EL (cell line): ENCODE measurements at regions not wholly inside any gene's neighbourhood (a gene's known extent, or its start where the extent isn't known, plus 50 kb on each side); places are given as distances from the start of the nearest gene placed in this dataset.
"Not testable (repeated sequence)": the region's sequence is repeated elsewhere in the genome, so short reads cannot be mapped to it uniquely, and the experiment has no call there.

Source experiments
- DNase-seq: peaks from one replicate; pipeline ENCODE4 v3.0.0-alpha.2; 2016

DNA sequence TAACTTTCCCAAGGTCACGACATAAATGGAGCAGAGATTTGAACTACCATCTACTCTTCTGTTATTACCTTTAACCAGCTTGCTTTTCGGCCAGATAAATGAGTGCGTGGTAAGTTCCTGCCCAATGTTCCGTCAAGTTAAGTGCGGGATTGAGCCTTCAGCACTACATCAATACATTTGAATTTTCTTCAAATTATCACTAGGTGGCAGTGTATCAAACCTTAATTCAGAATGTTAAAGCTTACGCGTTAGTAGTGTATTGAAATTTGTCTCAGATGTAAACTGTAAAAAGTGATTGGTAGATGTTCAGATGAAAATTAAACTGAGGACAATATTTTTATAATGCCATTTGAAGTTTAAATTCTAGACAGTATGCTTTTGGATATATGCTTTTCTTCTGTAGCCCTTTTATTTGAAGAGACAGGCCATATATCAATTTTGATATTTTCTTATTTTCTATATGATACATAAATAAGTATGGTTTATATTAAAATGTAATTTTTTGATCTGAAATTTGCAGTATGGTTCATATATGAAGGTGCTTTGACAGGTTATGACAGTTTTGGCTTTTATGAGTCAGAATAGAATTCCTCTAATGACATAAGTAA lies 681.3 kb downstream of the ADCYAP1 start:
- peak; percentile 6 for DNase-seq

DNA sequence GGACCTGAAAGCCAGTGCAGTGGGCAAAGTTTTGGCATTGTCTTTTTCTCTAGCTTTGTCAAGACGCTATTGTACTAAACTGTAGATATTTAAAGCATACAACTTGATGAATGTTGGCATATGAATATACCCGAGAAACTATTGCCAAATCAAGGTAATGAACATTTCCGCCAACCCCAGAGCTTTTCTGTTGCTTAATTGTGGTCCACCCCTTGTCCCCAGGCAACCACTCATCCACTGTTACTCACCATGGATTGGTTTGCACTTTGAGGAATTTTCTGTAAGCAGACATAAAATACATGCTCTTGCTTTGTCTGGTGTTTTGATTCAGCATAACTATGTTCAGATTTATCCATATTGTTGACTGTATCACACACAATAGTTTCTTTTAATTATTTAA lies 688.4 kb downstream of the ADCYAP1 start:
- DNase-seq = no peak

DNA sequence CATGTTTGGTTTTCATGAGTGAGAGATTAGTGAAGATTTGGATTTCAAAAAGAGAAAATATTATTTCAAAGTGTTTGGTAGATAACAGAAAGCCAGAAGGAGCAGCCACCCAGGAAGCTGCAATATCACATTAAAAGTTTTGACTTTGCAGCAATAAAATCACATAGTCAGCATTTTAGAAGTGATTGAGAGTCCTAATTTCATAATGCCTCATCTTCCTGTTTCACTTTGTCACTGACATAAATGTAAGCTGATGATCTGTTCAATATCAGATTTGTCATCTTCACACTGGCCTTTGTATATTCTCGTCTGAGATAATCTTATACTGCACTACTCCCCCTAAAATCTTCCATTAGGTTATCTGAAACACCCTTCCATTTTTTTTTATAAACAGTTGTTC lies 690.5 kb downstream of the ADCYAP1 start:
- DNase-seq = no peak

DNA sequence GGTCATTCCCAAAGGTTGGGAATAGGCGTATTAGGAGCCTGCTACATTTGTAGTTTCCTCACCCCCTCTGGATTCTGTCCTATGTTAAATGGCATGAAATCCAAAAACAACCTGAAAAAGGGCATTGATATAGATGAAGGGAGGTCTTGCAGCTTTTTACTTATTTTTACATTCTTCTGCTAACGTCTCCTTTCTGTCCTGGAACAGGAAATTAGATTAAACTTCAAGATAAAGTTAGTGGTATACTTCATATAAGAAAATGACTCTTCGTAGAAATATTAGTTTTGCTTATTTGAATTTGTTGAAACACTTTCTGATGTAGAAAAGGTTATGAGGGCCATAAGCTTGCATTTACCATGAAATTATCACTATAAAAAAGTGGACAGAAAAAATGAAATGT lies 694.5 kb downstream of the ADCYAP1 start:
- no peak for DNase-seq

DNA sequence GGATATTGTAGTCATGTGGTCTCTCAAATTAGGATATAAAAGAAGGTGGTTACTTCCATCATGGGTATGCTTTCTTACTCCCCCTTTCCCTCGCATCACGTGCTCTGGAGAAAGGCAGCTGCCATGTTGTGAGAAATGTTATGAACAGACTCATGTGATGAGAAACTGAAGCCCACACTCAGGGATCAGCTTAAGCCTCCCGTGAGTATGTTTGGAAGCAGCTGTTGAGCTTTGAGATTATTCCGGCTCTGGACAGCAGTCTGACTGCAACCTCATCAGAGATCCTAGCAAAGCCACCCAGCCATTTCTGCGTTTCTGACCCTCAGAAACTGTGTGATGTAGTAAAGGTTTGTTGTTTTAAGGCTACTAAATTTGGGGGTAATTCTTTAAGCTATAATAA lies 700.1 kb downstream of the ADCYAP1 start:
- DNase-seq = no peak

DNA sequence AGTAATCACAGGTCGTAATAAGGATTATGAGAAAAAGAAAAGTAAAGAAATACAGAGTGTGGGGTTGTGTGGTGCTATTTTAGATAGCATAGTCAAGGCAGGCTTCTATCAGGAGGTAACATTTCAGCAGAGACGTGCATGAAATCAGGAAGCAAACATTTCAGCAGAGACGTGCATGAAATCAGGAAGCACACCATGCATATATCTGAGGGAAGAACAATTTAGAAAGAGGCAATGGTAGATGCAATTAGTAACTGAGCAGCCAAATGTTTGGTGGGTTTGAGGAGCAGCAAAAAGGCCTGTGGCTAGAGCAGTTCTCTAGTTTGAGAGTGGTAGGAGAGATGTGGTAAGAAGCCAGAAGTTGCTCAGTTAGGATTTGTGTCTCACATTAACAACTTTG lies 713.7 kb downstream of the ADCYAP1 start:
- no peak for DNase-seq

DNA sequence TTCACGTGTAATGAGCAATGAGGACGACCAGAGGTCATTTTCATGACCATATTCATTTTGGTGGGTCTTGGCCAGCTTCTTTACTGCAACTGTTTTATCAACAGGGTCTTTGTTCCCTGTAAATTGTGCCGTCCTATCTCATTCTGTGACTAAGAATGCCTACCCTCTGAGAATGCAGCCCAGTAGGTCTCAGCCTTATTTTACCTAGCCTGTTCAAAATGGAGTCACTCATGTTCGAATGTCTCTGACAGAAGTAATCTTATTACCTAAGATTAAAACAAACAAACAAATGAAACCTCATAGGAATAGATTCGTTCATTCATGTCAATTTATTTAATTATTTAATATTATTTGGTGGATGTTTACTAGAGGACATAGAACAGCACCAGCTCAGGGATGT lies 714.8 kb downstream of the ADCYAP1 start:
- no peak for DNase-seq

DNA sequence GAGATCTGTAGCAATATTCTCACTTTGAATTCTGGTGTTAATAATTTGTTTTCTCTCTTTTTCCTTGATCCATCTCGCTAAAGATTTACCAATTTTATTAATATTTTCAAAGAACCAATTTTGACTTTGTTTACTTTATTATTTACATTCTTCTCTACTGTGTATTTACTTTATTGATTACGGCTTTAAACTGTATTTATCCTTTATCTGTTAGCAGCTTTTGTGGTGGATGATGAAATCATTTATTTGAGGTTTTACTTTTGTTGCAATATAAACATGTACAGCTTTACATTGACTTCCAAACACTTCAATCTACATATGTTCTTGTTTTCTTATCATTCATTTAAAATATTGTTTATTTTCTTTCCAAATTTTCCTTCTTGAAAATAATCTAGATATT lies 719.9 kb downstream of the ADCYAP1 start:
- DNase-seq = no peak

DNA sequence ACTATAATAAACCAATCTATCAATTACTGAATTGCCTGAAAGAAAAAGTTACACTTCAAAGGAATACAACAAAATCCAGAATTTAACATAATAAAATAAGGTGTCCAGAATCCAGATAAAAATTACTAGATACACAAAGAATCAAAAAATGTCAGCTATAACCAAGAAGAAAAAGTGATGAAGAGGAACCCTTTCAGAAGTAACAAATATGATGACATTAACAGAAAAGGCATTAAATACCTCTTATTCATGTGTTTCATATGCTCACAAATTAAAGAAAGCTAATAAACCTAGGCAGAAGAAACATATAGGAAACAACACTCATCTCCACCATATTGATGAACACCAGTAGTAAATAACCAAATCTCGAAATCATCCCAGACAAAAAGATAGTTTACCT lies 722.8 kb downstream of the ADCYAP1 start:
- no peak for DNase-seq

DNA sequence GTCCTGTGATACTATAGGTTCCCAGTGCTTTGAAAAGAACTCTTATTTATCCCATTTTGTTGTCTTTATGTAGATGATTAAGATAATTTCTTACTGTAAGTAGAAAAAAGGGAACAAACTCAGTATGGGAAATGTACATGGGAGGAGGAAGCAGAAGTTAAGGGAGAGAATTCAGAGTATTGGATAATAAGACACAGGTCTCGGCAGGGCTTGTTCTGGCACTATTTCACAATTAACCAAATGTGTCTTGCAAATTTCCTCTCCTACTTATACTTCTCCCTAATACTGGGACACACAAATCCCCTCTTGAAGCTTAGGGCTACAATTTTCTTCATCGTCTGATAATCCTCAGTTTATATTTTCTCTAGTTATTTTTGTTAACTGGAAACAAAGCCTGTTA lies 744.0 kb downstream of the ADCYAP1 start:
- no peak for DNase-seq

DNA sequence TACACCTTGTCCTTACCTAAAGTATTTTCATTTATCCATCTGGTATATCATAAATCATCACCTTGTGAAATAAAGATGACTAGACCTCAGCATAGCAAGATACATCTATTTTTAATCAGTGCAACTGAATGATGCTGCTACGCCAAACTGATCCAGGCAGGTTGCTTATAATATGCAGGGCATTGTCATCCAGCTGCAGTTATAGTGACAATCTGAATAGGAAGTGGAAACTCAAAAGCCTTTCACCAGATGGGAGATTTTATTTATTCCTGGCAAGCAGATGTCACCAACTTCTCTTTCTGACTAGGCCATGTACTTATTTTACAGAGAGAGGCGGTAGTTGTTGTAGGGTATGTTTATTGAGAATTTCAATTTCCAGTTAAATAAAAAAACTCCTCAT lies 747.3 kb downstream of the ADCYAP1 start:
- no peak for DNase-seq

DNA sequence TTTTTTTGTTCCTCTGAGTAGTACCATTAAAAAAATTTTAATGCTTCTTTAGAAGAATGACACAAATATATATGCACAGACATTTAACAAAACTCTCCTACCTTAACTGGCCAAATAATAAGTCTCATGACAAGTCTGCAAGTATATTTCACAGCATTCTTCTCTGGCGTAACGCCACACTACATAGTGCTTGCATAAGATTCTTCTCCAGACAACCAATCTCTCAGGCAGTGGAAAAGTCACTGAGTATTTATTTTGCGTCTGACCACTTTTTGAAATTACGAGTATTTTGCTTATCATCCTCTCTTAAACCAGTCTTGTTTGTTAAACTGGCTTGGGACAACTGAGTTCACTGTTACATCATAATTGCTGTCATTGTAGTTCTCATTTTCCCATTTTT lies 749.2 kb downstream of the ADCYAP1 start:
- DNase-seq = no peak

DNA sequence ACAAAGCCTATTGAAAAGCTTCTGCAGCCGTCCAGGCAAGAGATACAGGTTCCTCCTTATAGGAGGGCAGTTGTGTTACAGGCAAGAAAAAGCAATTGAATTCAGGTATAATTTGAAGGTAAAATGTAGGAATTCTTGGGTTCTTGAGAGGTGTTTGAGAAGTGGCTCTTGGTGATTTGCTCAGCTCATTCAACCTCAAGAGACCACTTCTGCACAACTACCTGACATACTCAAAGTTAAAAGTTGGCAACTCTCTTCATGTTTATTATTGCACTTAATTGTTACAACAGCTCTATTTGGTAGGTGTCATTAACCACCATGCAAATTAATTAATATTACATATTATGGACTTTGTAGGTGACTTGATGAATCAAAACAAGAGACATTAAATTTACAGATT lies 753.2 kb downstream of the ADCYAP1 start:
- no peak for DNase-seq

DNA sequence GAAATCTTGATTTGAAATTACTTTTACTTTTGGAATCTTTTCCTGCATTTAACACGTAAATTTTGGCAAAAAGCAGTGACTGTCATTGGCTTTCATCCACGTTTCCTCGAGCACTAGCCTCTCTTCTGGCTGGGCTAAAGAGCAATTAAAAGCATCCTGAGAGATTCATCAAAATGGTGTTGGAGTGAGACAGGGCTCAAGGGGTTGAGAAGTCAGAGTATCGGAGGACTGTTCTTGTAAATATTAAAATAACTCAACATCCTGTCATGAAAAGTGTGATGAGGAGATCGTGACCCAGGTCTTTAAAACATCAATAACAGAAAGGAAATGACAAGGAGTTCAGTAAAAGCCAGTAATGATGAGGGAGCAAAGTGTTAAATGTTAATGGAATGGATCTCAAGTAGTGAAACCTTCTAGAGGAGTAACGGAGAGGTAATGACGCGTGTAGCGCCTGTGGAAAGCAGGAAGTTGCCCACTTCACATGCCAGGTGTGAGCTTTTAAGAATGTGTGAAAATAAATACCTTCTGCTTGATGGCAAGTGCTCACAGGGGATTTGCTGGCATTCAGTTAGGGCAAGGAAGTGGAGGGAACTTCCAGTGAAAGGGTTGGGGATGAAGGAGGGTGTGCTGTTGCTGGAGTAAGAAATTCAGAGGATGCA lies 754.4 kb downstream of the ADCYAP1 start:
- DNase-seq = no peak

DNA sequence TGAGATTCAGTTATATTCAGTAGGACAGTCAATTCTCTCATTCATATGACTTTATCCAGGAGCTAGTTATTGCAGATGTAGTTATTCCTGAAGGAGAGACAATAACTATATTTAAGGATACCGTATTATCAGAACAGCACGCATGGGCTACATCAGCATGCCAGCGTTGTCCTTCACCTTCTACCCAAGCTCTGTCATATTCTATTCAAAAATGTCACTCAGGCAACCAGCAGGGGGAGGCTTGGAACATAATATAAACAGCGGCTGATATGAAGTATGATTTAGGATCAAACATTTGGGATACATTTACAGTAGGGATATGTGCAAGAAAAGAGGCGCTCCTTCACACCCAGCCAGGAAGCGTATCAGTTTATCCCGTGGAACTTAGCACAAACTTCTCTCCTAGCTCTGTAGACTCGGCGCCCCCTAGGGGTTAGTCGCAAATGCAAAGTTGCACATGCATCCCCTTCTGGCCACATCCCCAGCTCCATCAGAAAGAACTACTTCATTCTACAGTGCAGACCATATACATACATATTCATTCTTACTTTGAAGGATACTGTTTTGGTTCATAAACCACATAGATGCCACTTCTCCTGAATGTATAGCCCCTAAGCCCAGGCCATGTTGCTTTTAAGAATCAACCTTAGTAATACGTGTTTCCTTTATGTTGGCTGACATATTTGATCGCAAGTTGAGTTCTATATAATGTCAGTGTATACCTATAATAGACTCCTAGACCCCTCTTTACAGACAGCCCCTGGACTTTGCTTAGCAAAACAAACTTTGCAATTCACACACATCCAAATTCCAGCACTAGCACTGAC lies 759.4 kb downstream of the ADCYAP1 start:
- peak; percentile 3 for DNase-seq

DNA sequence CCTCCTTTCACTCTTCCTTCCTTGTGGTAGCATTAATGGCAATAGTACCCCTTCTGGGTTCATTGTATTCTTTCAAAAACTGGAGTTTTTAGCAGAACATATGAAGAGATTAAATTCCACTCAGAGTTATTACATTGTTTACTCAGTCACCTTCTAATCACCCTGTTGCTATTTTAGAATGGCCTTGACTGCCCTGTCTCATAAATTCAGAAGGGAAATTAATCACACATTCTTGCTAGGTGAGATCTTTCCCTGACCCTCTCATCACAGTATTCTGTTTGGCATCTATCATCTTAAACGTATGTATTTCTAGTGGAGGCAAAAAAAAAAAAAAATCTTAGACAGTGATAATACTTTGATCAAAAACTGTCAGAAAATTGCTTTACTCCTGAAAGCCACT lies 760.4 kb downstream of the ADCYAP1 start:
- DNase-seq = no peak

DNA sequence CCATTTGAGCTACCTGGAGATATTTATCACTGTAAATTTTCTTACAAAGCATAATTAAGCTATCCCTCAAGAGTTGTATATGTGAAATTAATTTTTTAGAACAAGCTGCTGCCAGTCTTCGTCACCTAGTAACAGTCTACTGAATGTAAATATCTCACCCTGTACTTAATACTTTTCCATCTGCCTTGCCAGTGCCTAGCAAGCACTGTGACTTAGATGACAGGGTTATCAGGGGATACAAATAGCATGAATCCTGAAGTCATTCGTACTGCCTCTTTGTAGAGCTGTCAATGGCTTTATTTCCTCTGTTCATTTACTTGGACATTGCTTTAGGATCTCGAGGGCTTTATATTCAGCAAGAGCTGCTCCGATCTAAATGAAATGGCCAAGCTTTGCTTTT lies 763.6 kb downstream of the ADCYAP1 start:
- DNase-seq = no peak

DNA sequence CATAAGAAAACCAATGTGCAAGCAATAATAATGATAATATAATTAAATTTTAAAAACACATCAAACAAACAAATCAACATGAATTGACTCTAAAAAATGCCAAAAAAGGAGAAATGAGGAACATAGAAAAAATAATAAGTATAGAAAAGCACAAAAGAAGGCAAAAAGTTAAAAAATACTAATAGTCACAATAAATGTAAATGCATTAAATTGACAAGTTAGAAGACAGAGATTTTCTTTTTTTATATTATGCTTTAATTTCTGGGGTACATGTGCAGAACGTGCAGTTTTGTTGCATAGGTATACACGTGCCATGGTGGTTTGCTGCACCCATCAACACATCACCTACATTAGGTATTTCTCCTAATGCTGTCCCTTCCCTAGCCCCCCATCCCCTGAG lies 767.0 kb downstream of the ADCYAP1 start:
- not testable (repeated sequence) for DNase-seq

DNA sequence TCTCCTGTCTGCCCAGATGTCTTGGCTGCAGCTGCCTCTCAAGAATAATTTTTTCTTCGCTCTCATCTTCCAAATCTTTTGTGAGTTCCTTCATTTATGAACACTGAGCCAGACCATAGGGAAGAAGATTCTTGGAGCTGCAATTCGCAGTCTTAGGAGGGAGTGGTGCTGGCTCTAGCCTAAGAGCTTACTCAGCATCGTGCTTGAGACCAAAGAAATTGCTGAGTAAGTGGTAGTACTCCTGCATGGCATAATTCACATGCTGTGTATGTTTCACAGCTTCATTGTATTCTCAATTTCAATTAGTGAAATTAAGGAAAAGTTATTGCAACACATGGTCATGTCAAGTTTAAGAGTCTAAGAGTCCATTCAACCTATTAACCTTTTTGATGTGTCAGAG lies 771.7 kb downstream of the ADCYAP1 start:
- DNase-seq = no peak

DNA sequence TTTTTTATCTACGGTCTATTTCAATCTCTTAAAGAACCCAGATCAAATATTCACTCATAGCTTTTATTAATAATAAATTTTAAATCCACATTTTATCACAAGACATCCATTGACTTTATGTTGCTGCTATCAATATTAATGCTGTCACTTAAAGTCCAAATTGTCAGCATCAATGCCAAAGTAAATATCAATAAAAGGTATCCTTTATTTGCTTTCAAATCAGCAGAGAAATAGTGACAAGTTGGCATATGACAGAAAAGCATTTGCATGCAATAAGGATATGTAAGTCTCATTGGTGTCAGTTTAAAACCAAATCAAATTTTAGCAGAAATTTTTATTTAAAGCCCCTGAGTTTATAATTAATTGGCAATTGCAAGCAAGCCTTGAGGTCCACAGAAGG lies 775.4 kb downstream of the ADCYAP1 start:
- no peak for DNase-seq

DNA sequence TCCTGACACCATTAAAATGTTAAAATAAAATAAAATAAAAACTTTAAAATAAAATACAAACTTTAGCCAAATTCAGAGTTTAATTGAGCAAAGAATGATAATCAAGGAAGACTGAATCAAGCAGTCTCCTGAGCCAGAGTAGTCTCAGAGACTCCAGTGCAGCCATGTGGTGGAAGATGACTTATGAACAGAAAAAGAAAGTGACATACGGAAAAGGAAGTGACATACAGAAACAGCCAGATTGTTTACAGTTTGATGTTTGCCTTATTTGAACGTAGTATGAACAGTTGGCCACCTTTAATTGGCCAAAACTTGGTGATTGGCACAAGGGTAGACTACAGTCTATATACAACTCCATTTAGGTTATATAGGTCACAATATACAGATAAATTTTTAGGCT lies 787.2 kb downstream of the ADCYAP1 start:
- DNase-seq = no peak

DNA sequence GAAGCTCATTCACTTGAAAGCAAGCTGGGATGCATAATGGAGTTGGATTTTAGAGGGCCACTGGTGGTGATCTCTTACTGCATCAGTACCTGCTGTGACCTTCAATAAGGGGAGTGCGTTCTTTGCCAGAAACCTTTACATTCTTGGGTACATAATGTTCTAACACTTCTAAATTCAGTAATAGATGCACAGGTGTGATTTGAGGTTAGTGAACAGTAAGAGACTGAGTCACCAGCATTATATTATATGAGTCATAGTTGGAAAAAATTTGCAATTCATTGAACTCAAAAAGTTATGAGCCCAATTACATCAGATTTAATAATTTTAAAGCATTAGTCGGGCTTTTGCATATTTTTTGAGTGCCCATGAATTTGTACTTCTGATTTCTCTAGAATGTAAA lies 803.3 kb downstream of the ADCYAP1 start:
- DNase-seq = no peak

DNA sequence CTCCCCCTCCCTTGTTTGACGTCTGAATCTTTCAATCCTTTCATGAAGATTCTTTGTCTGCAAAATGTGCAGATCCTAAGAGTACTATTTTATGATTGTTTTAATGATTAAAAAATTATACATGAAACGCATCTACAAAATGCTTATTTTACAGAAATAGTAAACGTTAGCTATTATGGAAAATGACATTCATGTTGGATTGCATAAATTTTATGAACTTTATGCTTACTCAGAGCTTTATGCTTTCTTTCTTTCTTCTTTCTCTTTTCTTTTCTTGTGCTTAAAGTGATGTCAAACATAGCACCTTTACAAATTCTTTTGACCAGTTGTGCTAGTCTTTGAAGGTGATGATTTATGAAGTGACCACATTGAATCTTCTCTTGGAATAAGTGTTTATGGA lies 805.4 kb downstream of the ADCYAP1 start:
- DNase-seq = no peak

DNA sequence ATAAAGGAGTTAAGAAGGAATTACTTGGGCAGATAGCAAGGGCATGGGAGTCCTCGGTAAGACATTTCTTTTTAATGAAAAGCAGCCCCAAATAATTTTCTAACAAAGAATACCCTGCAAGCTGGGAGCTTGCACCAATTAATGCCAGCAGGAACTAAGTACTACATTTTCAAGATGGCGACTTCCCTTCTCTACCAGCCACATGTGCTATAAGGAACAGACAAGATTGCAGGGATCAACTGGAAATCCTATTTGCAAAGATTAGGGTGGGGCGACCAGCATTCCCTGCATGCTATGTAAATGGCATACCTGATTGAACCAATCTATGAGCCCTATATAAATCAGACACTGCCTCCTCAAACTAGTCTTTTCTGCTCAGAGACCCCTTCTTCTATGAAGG lies 827.5 kb downstream of the ADCYAP1 start:
- DNase-seq = no peak
